Ureter (tissue), 1 donor: ENCODE measurements at regions not wholly inside any gene's neighbourhood (a gene's known extent, or its start where the extent isn't known, plus 50 kb on each side); places are given as distances from the start of the nearest gene placed in this dataset.

Experiments
- DNase-seq: peaks from one replicate; pipeline ENCODE4 v3.0.0-alpha.2; 2020; ENCODE audit warnings: low spot score
- donor health status: DM: yes; HTN: yes; CAD: no.

DNA sequence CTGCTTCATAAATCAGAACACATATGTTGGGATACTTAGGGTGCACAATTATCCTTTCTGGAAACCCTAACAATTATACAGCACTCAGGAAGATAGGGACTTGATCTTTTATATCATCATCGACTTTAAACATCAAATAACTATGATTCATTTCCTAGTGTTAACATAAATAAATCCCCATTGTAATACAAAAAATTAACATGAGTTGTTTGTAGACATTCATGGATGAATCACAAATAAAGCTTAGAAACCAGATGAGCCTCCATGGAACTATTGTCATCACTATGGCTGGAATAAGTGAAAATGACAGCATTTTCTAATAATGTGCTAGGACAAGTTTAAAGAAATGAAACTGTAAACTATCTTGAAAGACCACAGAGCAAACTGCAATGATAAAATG, 821.7 kb downstream of the GATA3 start:
- DNase-seq = no peak

DNA sequence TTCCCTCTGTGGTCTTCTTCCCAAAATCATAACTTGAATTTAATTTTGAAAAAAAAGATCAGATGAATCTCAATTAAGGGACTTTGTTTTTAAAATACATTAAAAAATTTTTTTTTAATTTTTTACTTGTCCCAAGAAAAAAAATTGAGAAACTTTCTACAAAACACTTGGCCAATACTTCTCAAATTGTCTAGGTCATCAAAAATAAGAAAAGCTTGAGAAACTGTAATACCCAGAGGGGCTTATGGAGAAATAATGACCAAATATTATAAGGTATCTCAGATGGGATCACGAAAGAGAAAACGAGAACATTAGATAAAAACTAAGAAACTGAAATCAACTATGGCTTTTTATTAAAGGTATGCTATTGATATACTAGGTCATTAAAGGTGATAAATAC, 835.0 kb downstream of the GATA3 start:
- DNase-seq = no peak

DNA sequence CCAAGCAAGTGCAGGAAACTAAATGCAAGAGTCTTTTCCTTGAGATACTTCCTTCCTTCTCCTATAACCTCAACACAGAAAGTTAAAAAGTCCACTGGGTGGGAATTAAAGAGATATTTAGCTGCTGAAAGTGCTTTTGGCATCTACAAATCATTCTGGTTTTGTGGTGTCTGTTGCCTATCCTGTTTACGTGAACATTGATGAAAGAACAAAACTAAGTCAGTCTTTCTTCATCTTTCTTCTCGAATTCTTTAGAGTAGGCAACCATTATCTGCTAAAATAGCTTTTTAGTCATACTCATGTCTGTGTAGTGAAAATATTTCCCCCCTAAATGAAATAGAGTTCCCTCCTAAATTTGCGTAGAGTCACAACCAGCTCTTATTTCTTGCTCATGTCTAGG, 838.6 kb downstream of the GATA3 start:
- no peak for DNase-seq

DNA sequence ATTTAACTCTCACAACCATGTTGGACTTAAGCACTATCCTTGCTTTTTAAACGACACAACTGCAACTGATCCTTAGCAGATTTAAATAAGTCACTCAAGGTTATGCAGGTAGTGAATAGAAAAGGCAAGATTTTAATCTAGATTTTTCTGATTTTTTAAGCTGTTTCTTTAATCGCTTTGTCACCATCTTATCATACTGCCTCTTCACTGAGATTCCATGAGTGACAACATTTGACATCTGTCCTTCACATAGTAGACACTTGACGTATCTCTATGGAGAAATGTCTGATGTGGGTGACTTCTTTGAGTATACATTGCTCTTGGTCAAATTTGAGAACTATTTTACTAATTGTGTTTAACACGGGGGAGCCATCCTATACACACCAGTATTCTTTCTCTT, 839.7 kb downstream of the GATA3 start:
- DNase-seq = no peak

DNA sequence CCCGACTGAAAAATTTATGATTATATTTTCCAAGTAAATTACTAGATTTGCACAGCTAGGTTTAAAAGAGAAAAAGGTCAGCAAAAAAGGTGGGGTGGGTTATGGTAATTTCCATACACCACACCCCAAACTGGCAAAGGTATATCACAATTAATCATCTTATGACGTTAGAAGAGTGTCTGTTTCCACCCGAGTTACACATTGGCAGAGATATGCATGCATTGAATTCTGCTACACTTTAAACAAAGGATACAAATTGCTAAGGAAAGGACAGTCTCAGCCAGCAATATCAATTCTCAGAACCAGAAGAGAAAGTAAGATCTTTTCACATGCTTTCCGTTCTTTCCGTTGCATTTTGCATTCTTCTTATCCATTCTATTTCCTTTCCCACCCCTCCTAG, 843.3 kb downstream of the GATA3 start:
- no peak for DNase-seq

DNA sequence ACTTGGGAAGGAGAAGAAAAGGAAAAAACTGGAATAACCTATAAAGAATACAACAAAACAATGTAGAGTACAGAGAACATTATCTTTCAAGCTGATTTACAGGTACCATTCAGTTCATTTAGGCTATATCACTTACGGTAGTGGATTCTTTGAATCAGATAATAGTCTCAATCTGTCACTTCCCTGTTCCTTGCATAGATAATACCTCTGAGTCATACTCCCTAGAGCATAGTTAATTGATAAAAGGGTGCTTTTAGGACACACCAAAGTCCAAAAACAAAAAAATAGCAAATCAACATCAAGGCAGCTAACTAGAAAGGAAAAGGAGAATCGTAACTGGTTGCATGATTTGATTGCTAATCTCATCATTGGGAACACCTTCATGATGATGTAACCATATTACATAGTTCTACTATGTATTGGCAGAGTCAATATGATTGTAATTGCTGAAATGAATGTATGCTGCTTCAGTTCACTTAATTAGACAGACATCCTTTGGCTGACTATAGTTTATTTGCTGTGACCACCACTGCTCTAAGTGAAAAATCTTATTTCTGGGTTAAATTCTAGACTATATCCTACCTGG, 844.4 kb downstream of the GATA3 start:
- DNase-seq = no peak

DNA sequence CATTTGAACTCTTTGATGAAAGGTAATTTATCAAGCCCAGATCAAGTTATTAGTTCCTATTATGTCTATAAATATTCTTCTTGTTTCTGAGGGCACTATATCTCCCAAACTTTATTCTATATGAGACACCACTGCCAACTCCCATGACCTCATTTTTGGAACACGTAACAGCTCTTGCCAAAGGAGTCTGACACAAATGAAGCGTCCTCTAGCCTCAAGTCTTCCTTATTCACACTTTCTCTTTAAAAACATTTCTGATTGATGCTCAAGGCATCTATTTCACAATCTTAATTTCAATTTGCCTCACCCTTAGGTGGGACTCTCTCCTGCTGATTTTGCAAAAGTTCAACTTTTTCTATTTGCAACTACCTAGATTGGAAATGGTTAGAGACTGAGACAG, 848.4 kb downstream of the GATA3 start:
- no peak for DNase-seq

DNA sequence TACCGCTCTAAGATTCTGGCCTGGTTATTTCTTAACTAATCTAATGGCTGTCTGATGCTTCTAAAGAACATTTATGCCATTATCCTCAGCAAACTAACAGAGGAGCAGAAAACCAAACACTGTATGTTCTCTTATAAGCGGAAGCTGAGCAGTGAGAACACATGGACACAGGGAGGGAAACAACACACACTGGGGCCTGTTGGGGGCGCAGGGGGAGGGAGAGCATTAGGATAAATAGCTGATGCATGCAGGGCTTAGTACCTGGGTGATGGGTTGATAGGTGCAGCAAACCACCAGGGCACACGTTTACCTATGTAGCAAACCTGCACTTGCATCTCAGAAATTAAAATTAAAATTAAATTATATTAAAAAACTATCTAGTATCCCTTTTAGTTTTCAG, 853.5 kb downstream of the GATA3 start:
- no peak for DNase-seq

DNA sequence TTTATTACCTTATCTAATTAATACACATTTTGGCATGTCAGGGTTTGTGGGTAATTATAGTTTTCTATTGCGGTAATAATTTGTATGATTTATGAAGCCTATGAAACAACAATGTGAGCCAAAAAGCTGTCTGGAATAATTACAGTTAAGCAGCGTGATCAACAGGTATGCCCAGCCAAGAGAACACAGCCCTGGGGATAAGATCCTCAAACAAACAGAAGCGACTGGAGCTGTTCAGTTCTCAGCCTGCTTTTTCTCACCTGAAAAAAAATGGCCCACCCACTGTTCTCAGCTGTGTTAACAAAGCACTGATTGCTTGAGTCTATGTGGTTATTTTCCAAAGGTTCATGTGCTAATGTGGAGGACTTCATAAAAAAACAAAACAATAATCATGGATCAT, 855.8 kb downstream of the GATA3 start:
- no peak for DNase-seq

DNA sequence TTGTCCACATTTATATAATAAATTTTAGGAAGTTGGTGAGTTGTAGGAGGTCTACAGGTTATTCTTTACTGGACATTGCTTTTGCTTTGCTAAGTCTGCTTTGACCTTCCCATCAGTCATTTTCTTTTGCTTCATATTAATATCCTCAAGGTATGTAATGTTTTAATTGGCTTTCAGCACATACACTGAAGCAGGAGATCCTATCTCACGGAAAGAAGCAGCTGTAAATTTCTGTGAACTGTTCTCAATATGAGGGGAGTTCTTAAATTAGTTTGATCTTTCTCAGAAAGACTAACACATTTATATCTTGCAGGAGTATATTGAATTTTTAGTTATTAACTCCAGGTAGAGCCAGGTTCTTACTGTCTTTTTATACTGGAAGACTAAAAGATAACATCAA, 856.5 kb downstream of the GATA3 start:
- no peak for DNase-seq

DNA sequence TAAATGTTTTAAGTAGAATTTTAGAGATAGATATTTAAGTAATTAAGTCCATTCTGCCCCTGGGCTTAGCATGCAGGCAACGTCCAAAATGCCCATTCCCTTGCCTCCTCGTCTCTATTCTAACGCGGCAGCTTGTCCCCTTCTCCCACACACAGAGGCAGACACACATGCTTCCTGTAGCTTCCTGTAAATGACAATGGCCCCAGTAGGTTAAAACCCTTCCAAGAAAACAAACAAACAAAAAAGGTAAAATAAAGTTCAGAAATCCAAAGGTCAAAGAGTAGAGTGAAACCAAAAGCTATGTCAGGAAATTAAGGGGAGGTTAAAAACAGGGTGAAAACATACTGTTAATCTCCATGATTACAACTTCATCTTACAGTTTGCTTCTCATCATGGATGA, 857.6 kb downstream of the GATA3 start:
- DNase-seq = no peak

DNA sequence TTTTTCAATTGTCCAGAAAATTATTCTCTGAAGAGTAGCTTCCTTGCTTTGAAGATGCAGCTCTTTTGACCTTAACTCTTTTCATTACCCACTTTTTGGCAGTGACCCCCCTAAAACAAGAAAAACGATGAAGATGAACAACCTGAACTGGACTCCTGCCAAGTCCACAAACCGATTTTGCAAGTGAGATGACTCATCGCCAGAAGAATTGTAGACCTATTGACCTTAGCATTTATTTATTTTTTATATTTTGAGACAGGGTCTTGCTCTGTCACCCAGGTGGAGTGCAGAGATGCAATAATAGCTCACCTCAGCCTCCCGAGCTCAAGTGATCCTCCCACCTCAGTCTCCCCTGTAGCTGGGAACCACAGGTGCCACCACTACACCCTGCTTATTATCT, 859.2 kb downstream of the GATA3 start:
- DNase-seq = no peak

DNA sequence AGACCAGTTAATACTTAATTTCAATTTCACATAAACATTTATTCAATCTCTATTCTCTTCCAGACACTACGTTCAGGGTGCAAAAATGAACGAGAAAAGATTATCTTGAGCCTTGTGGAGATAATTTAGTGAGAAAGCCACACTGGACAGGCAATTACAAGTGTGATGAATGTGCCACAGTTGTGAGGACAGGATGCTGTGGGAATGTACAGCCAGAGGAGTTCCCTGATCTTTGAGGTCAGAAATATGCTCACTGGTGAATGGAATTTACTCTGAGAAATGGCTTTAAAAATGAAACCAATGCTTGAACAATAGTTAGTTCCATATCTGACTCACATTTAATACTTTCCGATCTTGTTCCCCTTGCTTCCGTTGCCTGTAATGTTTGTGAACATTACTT, 864.8 kb downstream of the GATA3 start:
- no peak for DNase-seq

DNA sequence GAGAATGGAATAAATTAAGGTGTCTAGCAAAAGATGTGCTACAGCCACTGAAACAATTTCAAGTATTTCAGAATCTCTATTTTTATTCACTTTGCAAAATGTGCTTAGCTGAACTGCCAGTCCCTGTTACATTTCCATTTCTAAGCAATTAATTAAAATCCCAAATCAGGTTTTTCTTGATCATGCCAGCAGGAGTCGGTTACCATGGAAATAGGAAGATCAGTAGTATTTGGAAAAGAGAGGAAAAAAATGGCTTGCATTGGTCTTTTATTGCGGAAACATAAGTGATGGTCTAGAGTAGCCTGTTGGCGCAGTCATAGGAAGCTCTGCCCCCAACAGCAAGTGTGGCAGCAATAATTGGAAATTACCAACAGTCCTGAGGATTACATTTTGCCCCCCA, 867.1 kb downstream of the GATA3 start:
- no peak for DNase-seq

DNA sequence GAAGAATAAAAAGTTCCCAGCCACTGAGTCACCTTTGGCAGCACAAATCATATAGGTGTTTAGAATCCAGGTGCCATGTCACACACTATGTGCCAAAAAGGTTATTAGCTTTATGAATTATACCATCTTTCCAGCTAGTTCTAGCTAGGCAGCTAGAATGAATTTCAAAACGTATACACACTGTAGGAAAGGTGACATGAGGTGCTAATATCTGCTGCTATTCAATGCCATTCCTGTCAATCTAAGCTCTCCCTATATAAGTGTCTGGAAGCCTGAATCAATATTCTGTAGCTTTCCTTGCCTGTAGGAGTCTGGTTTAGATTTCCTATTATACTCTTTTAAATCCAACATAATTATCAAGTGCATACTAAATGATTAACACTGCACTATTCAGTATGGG, 868.6 kb downstream of the GATA3 start:
- no peak for DNase-seq

DNA sequence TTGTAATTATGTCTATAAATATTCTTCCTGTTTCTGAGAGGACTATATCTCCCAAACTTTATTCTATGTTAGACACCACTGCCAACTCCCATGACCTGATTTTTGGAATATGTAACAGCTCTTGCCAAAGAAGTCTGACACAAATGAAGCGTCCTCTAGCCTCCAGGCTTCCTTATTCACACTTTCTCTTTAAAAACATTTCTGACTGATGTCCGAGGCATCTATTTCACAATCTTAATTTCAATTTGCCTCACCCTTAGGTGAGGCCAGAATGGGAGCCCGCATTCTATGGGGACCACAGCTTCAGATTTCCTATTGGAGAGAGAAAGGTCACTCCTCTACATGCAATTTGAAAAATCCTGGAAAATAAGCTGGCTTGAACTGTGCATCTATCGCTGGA, 873.2 kb downstream of the GATA3 start:
- no peak for DNase-seq

DNA sequence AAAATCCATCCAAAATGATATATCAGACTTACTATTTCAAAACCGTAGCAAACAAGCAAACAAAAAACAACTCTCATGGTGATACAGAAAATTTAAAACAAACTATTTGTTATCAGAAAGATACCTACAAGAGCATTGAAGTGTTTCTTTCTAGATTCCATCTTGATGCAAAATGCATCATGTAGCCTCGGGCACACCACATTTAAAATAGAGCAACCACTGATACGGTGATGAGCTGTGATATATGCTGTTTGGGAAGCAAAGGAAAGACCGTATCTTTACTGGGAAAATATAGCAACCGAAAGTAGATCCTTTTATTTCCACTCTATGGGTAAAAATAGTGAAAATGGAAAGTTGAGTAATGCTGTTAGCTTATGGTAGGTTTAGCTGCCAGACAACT, 892.0 kb downstream of the GATA3 start:
- DNase-seq = no peak

DNA sequence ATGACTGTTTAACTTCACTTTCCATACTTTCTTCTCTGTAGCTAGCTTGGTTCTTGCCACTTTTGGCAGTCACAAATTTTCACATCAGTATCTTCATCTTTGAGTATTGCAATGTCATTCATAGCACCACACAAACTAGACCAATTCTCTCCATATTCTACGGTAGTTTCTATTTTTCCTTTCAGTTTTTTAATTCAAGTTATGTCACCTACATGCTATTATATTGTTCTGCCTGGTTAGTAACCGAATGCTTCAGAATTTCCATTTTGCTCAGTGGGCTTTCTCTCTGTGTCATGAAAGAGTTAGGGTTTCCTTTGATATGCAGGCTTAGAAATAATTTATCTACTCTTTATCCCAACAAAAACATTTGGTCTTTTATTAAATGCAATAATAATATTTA, 896.5 kb downstream of the GATA3 start:
- DNase-seq = no peak

DNA sequence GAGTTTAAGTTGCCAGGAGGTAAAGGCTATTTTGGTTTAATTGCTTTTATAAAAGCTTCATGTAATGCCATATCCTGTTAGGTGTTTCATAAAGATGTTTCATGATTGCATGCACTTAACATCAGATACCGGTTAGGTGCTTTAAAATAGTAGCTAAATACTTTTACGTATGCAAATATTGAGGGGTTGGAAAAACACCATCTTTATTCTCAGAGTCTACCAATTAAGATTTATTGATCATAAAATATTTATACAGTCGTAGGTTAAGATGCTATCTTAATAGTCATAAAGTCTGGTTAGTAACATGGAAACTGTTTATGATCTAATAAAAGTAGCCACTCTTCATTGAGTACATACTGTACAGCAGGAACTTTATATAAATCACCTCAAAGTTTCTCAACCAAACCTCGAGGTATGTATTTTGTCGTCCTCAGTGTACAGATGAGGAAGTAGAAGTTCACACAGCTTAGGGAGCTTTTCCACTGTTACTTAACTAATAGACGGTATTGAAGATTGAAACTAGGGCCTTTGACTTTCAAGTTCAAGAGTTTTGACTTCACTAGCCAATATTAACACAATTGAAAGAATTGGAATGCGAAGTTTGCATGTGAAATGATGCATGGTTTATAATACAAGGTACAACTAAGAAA, 897.1 kb downstream of the GATA3 start:
- no peak for DNase-seq

DNA sequence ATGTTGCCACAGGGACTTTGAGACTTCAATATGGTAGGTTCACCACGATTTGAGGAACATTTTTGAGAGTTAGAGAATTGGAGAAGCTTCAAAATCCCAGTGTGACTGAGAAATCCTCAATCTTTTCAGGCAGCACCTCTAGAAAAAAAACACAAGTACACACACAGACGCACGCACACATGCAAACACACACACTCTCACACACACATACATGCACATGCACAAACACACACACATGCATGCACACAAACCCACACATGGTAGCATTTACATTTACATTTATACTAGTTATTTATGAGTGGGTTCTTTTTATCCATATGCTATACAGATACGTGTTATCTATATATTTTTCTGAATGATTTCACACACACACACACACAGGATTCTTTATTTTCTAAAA, 901.9 kb downstream of the GATA3 start:
- DNase-seq = no peak

DNA sequence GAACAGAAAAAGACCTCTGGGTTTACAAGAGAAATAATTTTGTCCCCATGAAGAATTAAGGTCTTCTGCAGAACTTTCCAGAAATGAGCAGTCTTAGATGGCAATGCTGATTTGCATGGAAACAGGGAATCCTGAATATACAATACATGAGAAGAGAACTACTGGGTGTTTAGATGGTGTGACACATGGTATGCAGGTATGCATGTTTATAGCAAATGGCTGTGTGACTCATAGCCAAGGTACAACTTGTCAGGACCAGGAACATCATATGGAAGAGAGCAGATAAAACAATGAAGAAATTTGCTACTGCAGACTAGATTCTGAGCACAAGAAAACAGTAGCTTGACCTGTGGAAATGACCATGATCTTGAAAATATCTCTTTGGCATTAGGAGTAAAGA, 907.8 kb downstream of the GATA3 start:
- no peak for DNase-seq

DNA sequence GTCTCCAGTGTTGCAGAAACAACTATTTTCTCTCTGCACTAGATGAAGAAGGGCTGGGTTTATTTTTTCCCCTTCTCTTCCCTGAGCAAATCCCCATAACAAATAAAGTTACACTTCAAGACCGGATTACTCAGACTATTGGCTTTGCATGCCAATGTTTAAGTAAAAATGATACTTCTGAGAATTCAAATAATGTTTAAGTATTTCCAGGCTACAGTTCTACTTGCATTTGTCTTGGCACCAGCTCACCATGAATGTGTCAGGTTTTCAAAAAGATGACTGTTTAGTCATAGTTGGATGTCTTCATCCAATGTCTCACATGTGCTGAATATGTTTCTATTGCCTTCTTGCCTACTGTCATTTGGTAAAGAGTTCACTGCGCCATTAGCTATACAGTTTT, 912.6 kb downstream of the GATA3 start:
- DNase-seq = no peak

DNA sequence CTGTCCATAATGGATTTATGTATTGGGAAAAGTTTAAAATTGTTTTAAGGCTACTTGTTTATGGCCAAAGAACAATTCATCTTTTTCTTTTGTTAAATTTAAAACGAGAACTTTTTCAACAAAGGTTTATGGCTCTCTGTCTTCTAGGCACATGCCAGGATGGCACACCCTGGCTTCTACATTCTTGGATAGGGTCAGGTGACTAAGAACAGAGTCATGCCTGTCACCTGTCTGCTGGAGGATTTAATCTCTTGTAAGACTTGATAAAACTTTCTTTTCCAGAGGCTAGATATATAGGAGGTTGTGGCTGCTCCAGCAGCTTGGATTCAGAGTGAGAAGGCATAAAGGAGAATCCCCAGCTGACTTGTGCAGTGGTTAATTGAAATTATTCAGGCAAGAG, 915.4 kb downstream of the GATA3 start:
- DNase-seq = no peak

DNA sequence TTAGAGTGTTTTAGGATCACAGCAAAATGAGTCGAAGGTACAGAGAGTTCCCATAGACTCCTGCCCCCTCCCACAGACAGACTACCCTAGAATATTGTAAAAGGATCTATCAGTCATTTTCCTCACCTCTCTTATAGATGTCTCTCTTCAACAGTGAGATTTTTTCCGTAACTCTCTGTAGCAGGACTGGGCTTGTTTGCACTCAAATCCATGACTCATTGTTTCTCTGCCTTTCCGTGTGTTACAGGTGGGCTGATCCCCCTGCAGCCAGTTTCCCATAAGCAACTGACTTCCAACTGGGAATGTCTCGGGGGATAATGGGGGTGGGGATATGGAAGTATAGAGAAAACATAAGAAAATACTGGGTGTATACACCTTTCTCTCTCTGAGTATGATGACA, 921.0 kb downstream of the GATA3 start:
- no peak for DNase-seq
